ENCODE measurements at regions not wholly inside any gene's neighbourhood (a gene's known extent, or its start where the extent isn't known, plus 50 kb on each side); places are given as distances from the start of the nearest gene placed in this dataset.

DNA sequence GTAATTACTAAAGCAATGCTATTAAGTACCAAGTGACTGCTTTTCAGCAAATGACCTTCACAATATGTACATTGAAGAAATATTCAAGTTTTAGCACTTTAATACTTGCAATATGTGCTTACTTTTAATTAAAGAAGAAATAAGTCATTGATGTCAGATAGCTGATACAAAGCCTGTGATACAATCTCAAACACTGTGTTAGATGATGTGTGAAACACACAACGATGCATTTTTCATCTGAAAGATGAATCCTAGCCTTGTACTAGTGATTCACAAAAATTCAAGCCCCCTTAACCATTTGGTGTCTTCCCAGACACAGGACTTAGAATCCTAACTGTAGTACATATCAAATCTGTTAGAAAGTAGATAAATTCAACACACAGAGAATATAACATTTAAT lies 724.1 kb upstream of the ADAMTS5 start:
- TF ChIP-seq FOXM1 (IDR thresholded peaks at IDR 0.05; ENCODE audit: borderline replicate concordance) (no peak), SUZ12 (IDR thresholded peaks at IDR 0.05) (no peak), ZNF384 (IDR thresholded peaks at IDR 0.05) (no peak), LEF1 (IDR thresholded peaks at IDR 0.05; ENCODE audit: borderline replicate concordance) (no peak), SP1 (IDR thresholded peaks at IDR 0.05) (no peak), FOXK2 (IDR thresholded peaks at IDR 0.05) (no peak), FOXA1 (IDR thresholded peaks at IDR 0.05) (no peak), TARDBP (IDR thresholded peaks at IDR 0.05) (no peak), HDGF (IDR thresholded peaks at IDR 0.05; ENCODE audit: borderline replicate concordance) (no peak), BHLHE40 (IDR thresholded peaks at IDR 0.05; ENCODE audit: borderline replicate concordance) (no peak)
- TF ChIP-seq, protein P1, sequence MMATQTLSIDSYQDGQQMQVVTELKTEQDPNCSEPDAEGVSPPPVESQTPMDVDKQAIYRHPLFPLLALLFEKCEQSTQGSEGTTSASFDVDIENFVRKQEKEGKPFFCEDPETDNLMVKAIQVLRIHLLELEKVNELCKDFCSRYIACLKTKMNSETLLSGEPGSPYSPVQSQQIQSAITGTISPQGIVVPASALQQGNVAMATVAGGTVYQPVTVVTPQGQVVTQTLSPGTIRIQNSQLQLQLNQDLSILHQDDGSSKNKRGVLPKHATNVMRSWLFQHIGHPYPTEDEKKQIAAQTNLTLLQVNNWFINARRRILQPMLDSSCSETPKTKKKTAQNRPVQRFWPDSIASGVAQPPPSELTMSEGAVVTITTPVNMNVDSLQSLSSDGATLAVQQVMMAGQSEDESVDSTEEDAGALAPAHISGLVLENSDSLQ (IDR thresholded peaks at IDR 0.05): no peak

All from HEK293T (cell line).